ENCODE measurements at regions not wholly inside any gene's neighbourhood (a gene's known extent, or its start where the extent isn't known, plus 50 kb on each side); places are given as distances from the start of the nearest gene placed in this dataset.

DNA sequence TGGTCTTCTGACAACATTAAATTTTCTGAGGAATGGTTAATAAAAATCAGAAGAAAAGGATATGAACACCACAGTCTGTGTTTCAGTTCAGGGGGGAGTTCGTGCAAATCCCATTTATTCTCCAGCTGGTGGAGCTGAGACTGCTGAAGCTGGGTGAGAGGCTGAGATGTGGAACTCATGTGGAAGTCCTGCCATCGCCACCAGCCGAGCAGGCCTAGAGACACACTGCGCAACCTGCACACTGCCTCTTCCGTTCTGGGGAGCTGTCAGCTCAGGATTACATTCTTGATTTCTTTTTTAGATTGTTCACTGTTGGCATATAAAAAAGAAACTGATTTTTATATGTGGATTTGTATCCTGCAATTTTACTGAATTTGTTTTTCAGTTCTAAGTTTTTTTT is 66.6 kb upstream of the ELOVL6 start:
- TF ChIP-seq, protein P1, sequence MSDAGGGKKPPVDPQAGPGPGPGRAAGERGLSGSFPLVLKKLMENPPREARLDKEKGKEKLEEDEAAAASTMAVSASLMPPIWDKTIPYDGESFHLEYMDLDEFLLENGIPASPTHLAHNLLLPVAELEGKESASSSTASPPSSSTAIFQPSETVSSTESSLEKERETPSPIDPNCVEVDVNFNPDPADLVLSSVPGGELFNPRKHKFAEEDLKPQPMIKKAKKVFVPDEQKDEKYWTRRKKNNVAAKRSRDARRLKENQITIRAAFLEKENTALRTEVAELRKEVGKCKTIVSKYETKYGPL (CRISPR knock-in tag; IDR thresholded peaks at IDR 0.05): no peak
- TF ChIP-seq EZH2 (conservative IDR thresholded peaks at IDR 0.05; ENCODE audit: low read depth, low read length) (no peak), SMAD9 (CRISPR knock-in tag; IDR thresholded peaks at IDR 0.05) (no peak), FOXM1 (CRISPR knock-in tag; IDR thresholded peaks at IDR 0.05) (no peak), RAD21 (CRISPR knock-in tag; IDR thresholded peaks at IDR 0.05) (no peak), RAD51 (IDR thresholded peaks at IDR 0.05; ENCODE audit: borderline replicate concordance) (no peak), YY1 (IDR thresholded peaks at IDR 0.05; ENCODE audit: insufficient read depth, insufficient replicate concordance, low read depth, low read length) (no peak)
- TF ChIP-seq, protein P2, sequence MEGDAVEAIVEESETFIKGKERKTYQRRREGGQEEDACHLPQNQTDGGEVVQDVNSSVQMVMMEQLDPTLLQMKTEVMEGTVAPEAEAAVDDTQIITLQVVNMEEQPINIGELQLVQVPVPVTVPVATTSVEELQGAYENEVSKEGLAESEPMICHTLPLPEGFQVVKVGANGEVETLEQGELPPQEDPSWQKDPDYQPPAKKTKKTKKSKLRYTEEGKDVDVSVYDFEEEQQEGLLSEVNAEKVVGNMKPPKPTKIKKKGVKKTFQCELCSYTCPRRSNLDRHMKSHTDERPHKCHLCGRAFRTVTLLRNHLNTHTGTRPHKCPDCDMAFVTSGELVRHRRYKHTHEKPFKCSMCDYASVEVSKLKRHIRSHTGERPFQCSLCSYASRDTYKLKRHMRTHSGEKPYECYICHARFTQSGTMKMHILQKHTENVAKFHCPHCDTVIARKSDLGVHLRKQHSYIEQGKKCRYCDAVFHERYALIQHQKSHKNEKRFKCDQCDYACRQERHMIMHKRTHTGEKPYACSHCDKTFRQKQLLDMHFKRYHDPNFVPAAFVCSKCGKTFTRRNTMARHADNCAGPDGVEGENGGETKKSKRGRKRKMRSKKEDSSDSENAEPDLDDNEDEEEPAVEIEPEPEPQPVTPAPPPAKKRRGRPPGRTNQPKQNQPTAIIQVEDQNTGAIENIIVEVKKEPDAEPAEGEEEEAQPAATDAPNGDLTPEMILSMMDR (CRISPR knock-in tag; IDR thresholded peaks at IDR 0.05): no peak
- TF ChIP-seq, protein P3, sequence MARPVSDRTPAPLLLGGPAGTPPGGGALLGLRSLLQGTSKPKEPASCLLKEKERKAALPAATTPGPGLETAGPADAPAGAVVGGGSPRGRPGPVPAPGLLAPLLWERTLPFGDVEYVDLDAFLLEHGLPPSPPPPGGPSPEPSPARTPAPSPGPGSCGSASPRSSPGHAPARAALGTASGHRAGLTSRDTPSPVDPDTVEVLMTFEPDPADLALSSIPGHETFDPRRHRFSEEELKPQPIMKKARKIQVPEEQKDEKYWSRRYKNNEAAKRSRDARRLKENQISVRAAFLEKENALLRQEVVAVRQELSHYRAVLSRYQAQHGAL (CRISPR knock-in tag; IDR thresholded peaks at IDR 0.05; ENCODE audit: not compliant biosample characterization): no peak
- TF ChIP-seq, protein P4, sequence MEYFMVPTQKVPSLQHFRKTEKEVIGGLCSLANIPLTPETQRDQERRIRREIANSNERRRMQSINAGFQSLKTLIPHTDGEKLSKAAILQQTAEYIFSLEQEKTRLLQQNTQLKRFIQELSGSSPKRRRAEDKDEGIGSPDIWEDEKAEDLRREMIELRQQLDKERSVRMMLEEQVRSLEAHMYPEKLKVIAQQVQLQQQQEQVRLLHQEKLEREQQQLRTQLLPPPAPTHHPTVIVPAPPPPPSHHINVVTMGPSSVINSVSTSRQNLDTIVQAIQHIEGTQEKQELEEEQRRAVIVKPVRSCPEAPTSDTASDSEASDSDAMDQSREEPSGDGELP (IDR thresholded peaks at IDR 0.05; ENCODE audit: borderline replicate concordance, low read depth): no peak

Data from HepG2 (cell line).